SK-N-SH (cell line): ENCODE measurements at regions not wholly inside any gene's neighbourhood (a gene's known extent, or its start where the extent isn't known, plus 50 kb on each side); places are given as distances from the start of the nearest gene placed in this dataset.
A peak's percentile ranks its signal among the peaks of the same experiment; 100 is the strongest.

Source experiments
- CTCF ChIA-PET: fragments of 300-600, 350-600 bp; formaldehyde crosslinking; extraction: SDS; loops from one replicate; lab custom pipeline; 2021; lab: Yijun Ruan, JAX
- POLR2A ChIA-PET: fragments of 350-600 bp; sonication (Branson Sonifier 250); formaldehyde crosslinking; extraction: SDS; loops from one replicate; lab custom pipeline; 2020; ENCODE audit warnings: antibody characterized with exemption, inconsistent platforms; lab: Yijun Ruan, JAX
- DNase-seq: peaks from one replicate; pipeline ENCODE4 v3.0.0; 2012
- H2AFZ ChIP-seq: fragments of 200-600 bp; sonication (generic); 2 replicates; pipeline ENCODE4 v1.8.1; 2016; ENCODE audit warnings: antibody characterized with exemption, mild to moderate bottlenecking, low read depth
- H3F3A ChIP-seq: fragments of 200-600 bp; sonication (generic); replicated peaks from 2 replicates; pipeline ENCODE3; 2016; ENCODE audit warnings: antibody characterized with exemption, mild to moderate bottlenecking; ENCODE audit not compliant: insufficient read depth
- H3K27ac ChIP-seq, 2 experiments: fragments of 200-500 bp in 1 of 2; fragments of 200-600 bp in 1 of 2; sonication (Bioruptor generic) in 1 of 2; sonication (generic), shearing (Covaris generic) in 1 of 2; 2 replicates each; pipeline versions ENCODE4 v1.5.1 to v1.6.1; 2014 to 2016; ENCODE audit warnings: low read depth in 2 of 2, inconsistent platforms in 1 of 2, low read length in 1 of 2, mild to moderate bottlenecking in 1 of 2, mixed read lengths in 1 of 2
- H3K27me3 ChIP-seq: fragments of 200-600 bp; sonication (generic), shearing (Covaris generic); 2 replicates; pipeline ENCODE4 v1.6.1; 2016; ENCODE audit warnings: mixed run types; ENCODE audit not compliant: insufficient read depth
- H3K36me3 ChIP-seq, 2 experiments: fragments of 200-500 bp in 1 of 2; fragments of 200-600 bp in 1 of 2; sonication (Bioruptor generic) in 1 of 2; sonication (generic) in 1 of 2; replicated peaks in 1 of 2; 2 replicates each; pipeline versions ENCODE3 to v1.5.1; 2014 to 2016; ENCODE audit warnings: low read length in 1 of 2, mild to moderate bottlenecking in 1 of 2; ENCODE audit not compliant: insufficient read depth in 2 of 2, control insufficient read depth in 1 of 2
- H3K4me1 ChIP-seq, 2 experiments: fragments of 200-500 bp in 1 of 2; fragments of 200-600 bp in 1 of 2; sonication (Bioruptor generic) in 1 of 2; sonication (generic), shearing (Covaris generic) in 1 of 2; 2 replicates each; pipeline versions ENCODE4 v1.5.1 to v1.6.1; 2014 to 2016; ENCODE audit warnings: low read depth in 1 of 2, low read length in 1 of 2, mixed run types in 1 of 2; ENCODE audit not compliant: insufficient read depth in 2 of 2, control insufficient read depth in 1 of 2
- H3K4me2 ChIP-seq: fragments of 200-600 bp; sonication (generic), shearing (Covaris generic); 2 replicates; pipeline ENCODE4 v1.6.1; 2017; ENCODE audit warnings: mixed run types
- H3K4me3 ChIP-seq, 2 experiments: fragments of 200-500 bp in 1 of 2; fragments of 200-600 bp in 1 of 2; sonication (Bioruptor generic) in 1 of 2; sonication (generic), shearing (Covaris generic) in 1 of 2; 2 replicates each; pipeline versions ENCODE4 v1.5.1 to v1.8.1; 2014 to 2016; ENCODE audit warnings: low read depth in 2 of 2, inconsistent platforms in 1 of 2, low read length in 1 of 2, mild to moderate bottlenecking in 1 of 2, mixed read lengths in 1 of 2, moderate library complexity in 1 of 2
- H3K79me2 ChIP-seq: fragments of 200-600 bp; sonication (generic); 2 replicates; pipeline ENCODE4 v1.8.1; 2017; ENCODE audit warnings: mild to moderate bottlenecking; ENCODE audit not compliant: insufficient read depth
- H3K9ac ChIP-seq: fragments of 200-600 bp; sonication (generic); 2 replicates; pipeline ENCODE4 v1.6.1; 2017; ENCODE audit warnings: mixed run types
- H3K9me2 ChIP-seq: fragments of 200-600 bp; sonication (generic); 2 replicates; pipeline ENCODE4 v1.6.1; 2017; ENCODE audit warnings: mixed run types
- H3K9me3 ChIP-seq: fragments of 200-600 bp; sonication (generic); 2 replicates; pipeline ENCODE4 v1.6.1; 2017; ENCODE audit warnings: mixed run types, mild to moderate bottlenecking, moderate library complexity
- H4K20me1 ChIP-seq: fragments of 200-600 bp; sonication (generic); 2 replicates; pipeline ENCODE4 v1.6.1; 2017; ENCODE audit warnings: mild to moderate bottlenecking, mixed run types; ENCODE audit not compliant: insufficient read depth
- CHD2 ChIP-seq: fragments of 150-350 bp; IDR thresholded peaks from 2 replicates; pipeline ENCODE4 v1.6.1; 2018; ENCODE audit warnings: low read length; ENCODE audit not compliant: partially characterized antibody
- ELF1 ChIP-seq: IDR thresholded peaks from 2 replicates; pipeline ENCODE4 v1.4.0; 2012
- EP300 ChIP-seq, 2 experiments: IDR thresholded peaks; 2 replicates each; pipeline versions ENCODE4 v1.4.0 to v1.6.1; 2012; ENCODE audit warnings: borderline replicate concordance in 1 of 2, low read depth in 1 of 2, low read length in 1 of 2
- FOSL2 ChIP-seq: IDR thresholded peaks from 2 replicates; pipeline ENCODE4 v1.4.0; 2012; ENCODE audit warnings: low read depth, mild to moderate bottlenecking, moderate library complexity, borderline replicate concordance
- FOXJ3 ChIP-seq: sonication (generic); formaldehyde crosslinking; IDR thresholded peaks from 2 replicates; pipeline ENCODE4 v1.5.1; 2020; ENCODE audit warnings: mild to moderate bottlenecking, missing genetic modification reagents
- GABPA ChIP-seq: IDR thresholded peaks from 2 replicates; pipeline ENCODE4 v1.4.0; 2012; ENCODE audit warnings: low read depth, mild to moderate bottlenecking
- GATA2 ChIP-seq: sonication (generic); formaldehyde crosslinking; IDR thresholded peaks from 2 replicates; pipeline ENCODE4 v1.5.0; 2020; ENCODE audit warnings: mild to moderate bottlenecking, missing genetic modification reagents
- JUND ChIP-seq: IDR thresholded peaks from 2 replicates; pipeline ENCODE4 v1.4.0; 2012
- MEF2A ChIP-seq: IDR thresholded peaks from 2 replicates; pipeline ENCODE4 v1.4.0; 2012; ENCODE audit warnings: low read depth, borderline replicate concordance
- NFIC ChIP-seq: IDR thresholded peaks from 2 replicates; pipeline ENCODE4 v1.4.0; 2012; ENCODE audit warnings: borderline replicate concordance
- POLR2AphosphoS5 ChIP-seq: IDR thresholded peaks from 2 replicates; pipeline ENCODE4 v1.6.1; 2012; ENCODE audit warnings: low read depth, low read length
- RAD21 ChIP-seq: IDR thresholded peaks from 2 replicates; pipeline ENCODE4 v1.6.1; 2012; ENCODE audit warnings: mild to moderate bottlenecking, low read length
- RCOR1 ChIP-seq: fragments of 150-350 bp; IDR thresholded peaks from 2 replicates; pipeline ENCODE4 v1.6.1; 2017; ENCODE audit warnings: antibody characterized with exemption, low read length
- RFX5 ChIP-seq: IDR thresholded peaks from 2 replicates; pipeline ENCODE4 v1.6.1; 2012; ENCODE audit warnings: mild to moderate bottlenecking, improper control_type of control experiment, low read length
- RXRA ChIP-seq: IDR thresholded peaks from 2 replicates; pipeline ENCODE4 v1.4.0; 2012; ENCODE audit warnings: low read depth, mild to moderate bottlenecking, borderline replicate concordance
- SIN3A ChIP-seq: IDR thresholded peaks from 2 replicates; pipeline ENCODE4 v1.6.1; 2012; ENCODE audit warnings: low read depth, mild to moderate bottlenecking, low read length, moderate library complexity, borderline replicate concordance
- TAF1 ChIP-seq: IDR thresholded peaks from 2 replicates; pipeline ENCODE4 v1.6.1; 2012; ENCODE audit warnings: low read depth, mild to moderate bottlenecking, low read length, moderate library complexity, borderline replicate concordance
- TCF12 ChIP-seq: IDR thresholded peaks from 2 replicates; pipeline ENCODE4 v1.4.0; 2012
- TEAD4 ChIP-seq: IDR thresholded peaks from 2 replicates; pipeline ENCODE4 v1.4.0; 2012; ENCODE audit warnings: mild to moderate bottlenecking, borderline replicate concordance; ENCODE audit not compliant: insufficient read depth
- YY1 ChIP-seq: IDR thresholded peaks from 2 replicates; pipeline ENCODE4 v1.4.0; 2012; ENCODE audit warnings: low read depth, mild to moderate bottlenecking
- WGBS: methylation state at CpG from one replicate; pipeline ENCODE4 v1.1.6; 2017; ENCODE audit warnings: low lambda C conversion rate; 5-methylcytosine and 5-hydroxymethylcytosine counted together
- TF ChIP-seq, protein P1 (sequence below): IDR thresholded peaks from 2 replicates; pipeline ENCODE4 v1.4.0; 2012; ENCODE audit warnings: low read depth, borderline replicate concordance
- TF ChIP-seq, protein P2 (sequence below): IDR thresholded peaks from 2 replicates; pipeline ENCODE4 v1.4.0; 2012; ENCODE audit warnings: low read depth, borderline replicate concordance
- TF ChIP-seq, protein P3 (sequence below): IDR thresholded peaks from 2 replicates; pipeline ENCODE4; 2012

DNA sequence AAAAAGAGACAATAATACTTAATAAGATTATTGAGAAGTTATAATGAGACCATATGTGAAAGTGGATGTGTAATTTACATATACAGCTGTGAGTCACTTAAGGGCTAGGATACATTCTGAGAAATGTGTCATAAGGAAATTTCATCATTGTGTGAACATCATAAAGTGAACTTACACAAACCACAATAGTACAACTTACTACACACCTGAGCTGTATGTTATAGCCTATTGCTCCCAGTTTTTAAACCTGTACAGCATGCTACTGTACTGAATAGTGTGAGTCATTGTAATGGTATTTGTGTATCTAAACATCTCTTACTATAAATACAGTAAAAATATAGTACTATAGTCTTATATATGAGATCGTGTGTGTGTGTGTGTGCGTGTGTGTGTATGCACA, 1420.3 kb upstream of the PIK3C3 start:
- ChIA-PET POLR2A (no interaction called here), CTCF (no interaction called here)
- H3K27ac ChIP-seq = no peak overlapping the region
- no peaks in the 10 kb centered on the region for H3K9me2 ChIP-seq
- H3K27me3 ChIP-seq = no peaks in the 10 kb centered on the region
- no peak overlapping the region for H2AFZ ChIP-seq
- no peak for DNase-seq
- H3K4me3 ChIP-seq = no peak overlapping the region
- H3K4me2 ChIP-seq = no peak overlapping the region
- H3K36me3 ChIP-seq = no peaks in the 10 kb centered on the region
- H3K79me2 ChIP-seq = no peaks in the 10 kb centered on the region
- TF ChIP-seq FOSL2 (no peak), RAD21 (no peak), RXRA (no peak), TCF12 (no peak), FOXJ3 (CRISPR knock-in tag) (no peak), CHD2 (no peak), GABPA (no peak), SIN3A (no peak), TEAD4 (no peak), RFX5 (no peak)
- TF ChIP-seq, protein P1, sequence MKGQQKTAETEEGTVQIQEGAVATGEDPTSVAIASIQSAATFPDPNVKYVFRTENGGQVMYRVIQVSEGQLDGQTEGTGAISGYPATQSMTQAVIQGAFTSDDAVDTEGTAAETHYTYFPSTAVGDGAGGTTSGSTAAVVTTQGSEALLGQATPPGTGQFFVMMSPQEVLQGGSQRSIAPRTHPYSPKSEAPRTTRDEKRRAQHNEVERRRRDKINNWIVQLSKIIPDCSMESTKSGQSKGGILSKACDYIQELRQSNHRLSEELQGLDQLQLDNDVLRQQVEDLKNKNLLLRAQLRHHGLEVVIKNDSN = no peak
- H3F3A ChIP-seq = no peaks in the 10 kb centered on the region
- H4K20me1 ChIP-seq = no peaks in the 10 kb centered on the region
- H3K9me3 ChIP-seq = no peaks in the 10 kb centered on the region
- WGBS = 80% methylated on average over 2 of the region's 2 CpGs
- H3K9ac ChIP-seq = no peak overlapping the region
- no peaks in the 10 kb centered on the region; a peak in 2 of 4 replicates for H3K4me1 ChIP-seq

DNA sequence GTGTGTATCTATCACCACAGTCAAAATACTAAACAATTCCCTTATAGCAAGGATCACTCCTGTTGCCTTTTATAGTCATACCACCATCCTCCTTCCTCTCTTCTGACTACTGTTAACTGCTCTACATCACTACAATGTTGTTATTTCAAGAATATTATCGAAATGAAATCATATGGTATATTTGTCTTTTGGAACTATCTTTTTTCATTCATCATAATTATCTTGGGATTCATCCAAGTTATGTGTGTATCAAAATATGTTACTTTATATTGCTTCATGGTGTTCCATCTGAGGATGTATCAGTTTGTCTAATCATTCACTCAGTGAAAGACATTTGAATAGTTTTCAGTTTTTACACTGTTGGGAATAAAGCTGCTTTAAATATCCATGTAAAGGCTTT, 1423.0 kb upstream of the PIK3C3 start:
- DNase-seq = no peak

More for the DNA sequence above, 1423.0 kb upstream of the PIK3C3 start:
- H3K27ac ChIP-seq = peak overlapping the region in 1 of 2 experiments; percentile 26; a peak in 1 of 4 replicates
- no peaks in the 10 kb centered on the region for H3K27me3 ChIP-seq
- no peaks in the 10 kb centered on the region for H3K79me2 ChIP-seq
- H3K9ac ChIP-seq = no peak overlapping the region
- no peaks in the 10 kb centered on the region; a peak in 2 of 4 replicates for H3K4me1 ChIP-seq
- no peak overlapping the region for H3K4me3 ChIP-seq
- no peak overlapping the region for H2AFZ ChIP-seq
- H3K9me3 ChIP-seq = no peaks in the 10 kb centered on the region
- H3K36me3 ChIP-seq = no peaks in the 10 kb centered on the region
- no peaks in the 10 kb centered on the region for H3F3A ChIP-seq
- ChIA-PET POLR2A (no interaction called here), CTCF (interaction anchor here (0.6 kb wide), 1 partner anchor 197 kb away, joined by 3 read pairs; no protein-coding TSS in a partner anchor)
- TF ChIP-seq EP300 (IDR thresholded peaks at IDR 0.05; ENCODE audit: borderline replicate concordance in 1 of 2, low read depth in 1 of 2, low read length in 1 of 2) (no peak), NFIC (no peak), ELF1 (no peak), TAF1 (no peak), MEF2A (no peak), YY1 (no peak), JUND (no peak), CHD2 (no peak), RCOR1 (no peak), RAD21 (no peak), GATA2 (CRISPR knock-in tag) (no peak), RFX5 (no peak), POLR2AphosphoS5 (no peak)
- TF ChIP-seq, protein P2, sequence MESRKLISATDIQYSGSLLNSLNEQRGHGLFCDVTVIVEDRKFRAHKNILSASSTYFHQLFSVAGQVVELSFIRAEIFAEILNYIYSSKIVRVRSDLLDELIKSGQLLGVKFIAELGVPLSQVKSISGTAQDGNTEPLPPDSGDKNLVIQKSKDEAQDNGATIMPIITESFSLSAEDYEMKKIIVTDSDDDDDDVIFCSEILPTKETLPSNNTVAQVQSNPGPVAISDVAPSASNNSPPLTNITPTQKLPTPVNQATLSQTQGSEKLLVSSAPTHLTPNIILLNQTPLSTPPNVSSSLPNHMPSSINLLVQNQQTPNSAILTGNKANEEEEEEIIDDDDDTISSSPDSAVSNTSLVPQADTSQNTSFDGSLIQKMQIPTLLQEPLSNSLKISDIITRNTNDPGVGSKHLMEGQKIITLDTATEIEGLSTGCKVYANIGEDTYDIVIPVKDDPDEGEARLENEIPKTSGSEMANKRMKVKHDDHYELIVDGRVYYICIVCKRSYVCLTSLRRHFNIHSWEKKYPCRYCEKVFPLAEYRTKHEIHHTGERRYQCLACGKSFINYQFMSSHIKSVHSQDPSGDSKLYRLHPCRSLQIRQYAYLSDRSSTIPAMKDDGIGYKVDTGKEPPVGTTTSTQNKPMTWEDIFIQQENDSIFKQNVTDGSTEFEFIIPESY = no peak
- TF ChIP-seq, protein P3, sequence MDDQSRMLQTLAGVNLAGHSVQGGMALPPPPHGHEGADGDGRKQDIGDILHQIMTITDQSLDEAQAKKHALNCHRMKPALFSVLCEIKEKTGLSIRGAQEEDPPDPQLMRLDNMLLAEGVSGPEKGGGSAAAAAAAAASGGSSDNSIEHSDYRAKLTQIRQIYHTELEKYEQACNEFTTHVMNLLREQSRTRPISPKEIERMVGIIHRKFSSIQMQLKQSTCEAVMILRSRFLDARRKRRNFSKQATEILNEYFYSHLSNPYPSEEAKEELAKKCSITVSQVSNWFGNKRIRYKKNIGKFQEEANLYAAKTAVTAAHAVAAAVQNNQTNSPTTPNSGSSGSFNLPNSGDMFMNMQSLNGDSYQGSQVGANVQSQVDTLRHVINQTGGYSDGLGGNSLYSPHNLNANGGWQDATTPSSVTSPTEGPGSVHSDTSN = no peak
- WGBS = 41% methylated on average over 1 of the region's 1 CpG
- H3K4me2 ChIP-seq = no peak overlapping the region
- no peaks in the 10 kb centered on the region for H4K20me1 ChIP-seq
- H3K9me2 ChIP-seq = no peaks in the 10 kb centered on the region
